ENCODE measurements at regions not wholly inside any gene's neighbourhood (a gene's known extent, or its start where the extent isn't known, plus 50 kb on each side); places are given as distances from the start of the nearest gene placed in this dataset.
"Not testable (repeated sequence)": the region's sequence is repeated elsewhere in the genome, so short reads cannot be mapped to it uniquely, and the experiment has no call there.

- FAIRE-seq (no peak), DNase-seq (ENCODE audit: insufficient read length, low spot score) (no peak)
Observed at GRCh38 chr3:105972069-105972468, 103.3 kb upstream of the CBLB start.

GRCh38 chr3:105974381-105974780, 105.6 kb upstream of the CBLB start:
- TF ChIP-seq POLR2AphosphoS5 (IDR thresholded peaks at IDR 0.05; ENCODE audit: low read depth, low read length), result no peak
- TF ChIP-seq PAX5 (IDR thresholded peaks at IDR 0.05; ENCODE audit: insufficient read depth, low read length, severe bottlenecking), result no peak
- no peak for TF ChIP-seq POU2F2 (IDR thresholded peaks at IDR 0.05; ENCODE audit: low read depth, low read length)
- no peak for TF ChIP-seq TAF1 (IDR thresholded peaks at IDR 0.05; ENCODE audit: low read depth, low read length)
- TF ChIP-seq SPI1 (IDR thresholded peaks at IDR 0.05; ENCODE audit: low read depth, low read length), result no peak
- DNase-seq (ENCODE audit: insufficient read length, low spot score) (no peak), FAIRE-seq (no peak)

More at GRCh38 chr3:105972069-105972468, 103.3 kb upstream of the CBLB start:
- TF ChIP-seq POU2F2 (IDR thresholded peaks at IDR 0.05; ENCODE audit: low read depth, low read length) (no peak), POLR2AphosphoS5 (IDR thresholded peaks at IDR 0.05; ENCODE audit: low read depth, low read length) (no peak), PAX5 (IDR thresholded peaks at IDR 0.05; ENCODE audit: insufficient read depth, low read length, severe bottlenecking) (no peak), POLR2A (IDR thresholded peaks at IDR 0.05; ENCODE audit: low read depth, low read length) (no peak), SPI1 (IDR thresholded peaks at IDR 0.05; ENCODE audit: low read depth, low read length) (no peak), TAF1 (IDR thresholded peaks at IDR 0.05; ENCODE audit: low read depth, low read length) (no peak)

- TF ChIP-seq POLR2AphosphoS5 (IDR thresholded peaks at IDR 0.05; ENCODE audit: low read depth, low read length), result no peak
- no peak for TF ChIP-seq SPI1 (IDR thresholded peaks at IDR 0.05; ENCODE audit: low read depth, low read length)
- TF ChIP-seq POU2F2 (IDR thresholded peaks at IDR 0.05; ENCODE audit: low read depth, low read length), result no peak
- no peak for TF ChIP-seq TAF1 (IDR thresholded peaks at IDR 0.05; ENCODE audit: low read depth, low read length)
- TF ChIP-seq POLR2A (IDR thresholded peaks at IDR 0.05; ENCODE audit: low read depth, low read length), result no peak
- no peak for TF ChIP-seq PAX5 (IDR thresholded peaks at IDR 0.05; ENCODE audit: insufficient read depth, low read length, severe bottlenecking)
- no peak for FAIRE-seq
- DNase-seq (ENCODE audit: insufficient read length, low spot score), result no peak
Observed at GRCh38 chr3:105976196-105976595, 107.4 kb upstream of the CBLB start.

- TF ChIP-seq POLR2AphosphoS5 (IDR thresholded peaks at IDR 0.05; ENCODE audit: low read depth, low read length), result no peak
- TF ChIP-seq SPI1 (IDR thresholded peaks at IDR 0.05; ENCODE audit: low read depth, low read length), result no peak
- TF ChIP-seq POU2F2 (IDR thresholded peaks at IDR 0.05; ENCODE audit: low read depth, low read length), result no peak
- TF ChIP-seq TAF1 (IDR thresholded peaks at IDR 0.05; ENCODE audit: low read depth, low read length), result no peak
- no peak for TF ChIP-seq PAX5 (IDR thresholded peaks at IDR 0.05; ENCODE audit: insufficient read depth, low read length, severe bottlenecking)
- no peak for TF ChIP-seq POLR2A (IDR thresholded peaks at IDR 0.05; ENCODE audit: low read depth, low read length)
- DNase-seq (ENCODE audit: insufficient read length, low spot score) (no peak), FAIRE-seq (no peak)
Observed at GRCh38 chr3:105979961-105980360, 111.1 kb upstream of the CBLB start.

GRCh38 chr3:105982207-105982606, 113.4 kb upstream of the CBLB start:
- FAIRE-seq (peak; percentile 38), DNase-seq (ENCODE audit: insufficient read length, low spot score) (no peak)
- TF ChIP-seq POU2F2 (IDR thresholded peaks at IDR 0.05; ENCODE audit: low read depth, low read length), result no peak
- no peak for TF ChIP-seq PAX5 (IDR thresholded peaks at IDR 0.05; ENCODE audit: insufficient read depth, low read length, severe bottlenecking)
- no peak for TF ChIP-seq SPI1 (IDR thresholded peaks at IDR 0.05; ENCODE audit: low read depth, low read length)
- TF ChIP-seq POLR2A (IDR thresholded peaks at IDR 0.05; ENCODE audit: low read depth, low read length), result no peak
- TF ChIP-seq POLR2AphosphoS5 (IDR thresholded peaks at IDR 0.05; ENCODE audit: low read depth, low read length), result no peak
- no peak for TF ChIP-seq TAF1 (IDR thresholded peaks at IDR 0.05; ENCODE audit: low read depth, low read length)

- FAIRE-seq, result no peak
- TF ChIP-seq POLR2AphosphoS5 (IDR thresholded peaks at IDR 0.05; ENCODE audit: low read depth, low read length) (no peak), PAX5 (IDR thresholded peaks at IDR 0.05; ENCODE audit: insufficient read depth, low read length, severe bottlenecking) (no peak), POU2F2 (IDR thresholded peaks at IDR 0.05; ENCODE audit: low read depth, low read length) (no peak), POLR2A (IDR thresholded peaks at IDR 0.05; ENCODE audit: low read depth, low read length) (no peak), SPI1 (IDR thresholded peaks at IDR 0.05; ENCODE audit: low read depth, low read length) (no peak), TAF1 (IDR thresholded peaks at IDR 0.05; ENCODE audit: low read depth, low read length) (no peak)
- no peak for DNase-seq (ENCODE audit: insufficient read length, low spot score)
Observed at GRCh38 chr3:105984837-105985236, 116.0 kb upstream of the CBLB start.

GRCh38 chr3:105986343-105986742, 117.5 kb upstream of the CBLB start:
- not testable (repeated sequence) for DNase-seq (ENCODE audit: insufficient read length, low spot score)
- FAIRE-seq, result peak; percentile 72

GRCh38 chr3:105987809-105988208, 119.0 kb upstream of the CBLB start:
- TF ChIP-seq POLR2A (IDR thresholded peaks at IDR 0.05; ENCODE audit: low read depth, low read length) (no peak), TAF1 (IDR thresholded peaks at IDR 0.05; ENCODE audit: low read depth, low read length) (no peak), POU2F2 (IDR thresholded peaks at IDR 0.05; ENCODE audit: low read depth, low read length) (no peak), PAX5 (IDR thresholded peaks at IDR 0.05; ENCODE audit: insufficient read depth, low read length, severe bottlenecking) (no peak), POLR2AphosphoS5 (IDR thresholded peaks at IDR 0.05; ENCODE audit: low read depth, low read length) (no peak), SPI1 (IDR thresholded peaks at IDR 0.05; ENCODE audit: low read depth, low read length) (no peak)
- FAIRE-seq (no peak), DNase-seq (ENCODE audit: insufficient read length, low spot score) (no peak)

GRCh38 chr3:105988540-105989212, 119.9 kb upstream of the CBLB start:
- no peak for TF ChIP-seq TAF1 (IDR thresholded peaks at IDR 0.05; ENCODE audit: low read depth, low read length)
- TF ChIP-seq POLR2AphosphoS5 (IDR thresholded peaks at IDR 0.05; ENCODE audit: low read depth, low read length), result no peak
- TF ChIP-seq POLR2A (IDR thresholded peaks at IDR 0.05; ENCODE audit: low read depth, low read length), result no peak
- TF ChIP-seq PAX5 (IDR thresholded peaks at IDR 0.05; ENCODE audit: insufficient read depth, low read length, severe bottlenecking), result no peak
- TF ChIP-seq SPI1 (IDR thresholded peaks at IDR 0.05; ENCODE audit: low read depth, low read length), result no peak
- no peak for TF ChIP-seq POU2F2 (IDR thresholded peaks at IDR 0.05; ENCODE audit: low read depth, low read length)
- no peak for FAIRE-seq

GRCh38 chr3:105996781-105997180, 128.0 kb upstream of the CBLB start:
- TF ChIP-seq PAX5 (IDR thresholded peaks at IDR 0.05; ENCODE audit: insufficient read depth, low read length, severe bottlenecking) (no peak), POU2F2 (IDR thresholded peaks at IDR 0.05; ENCODE audit: low read depth, low read length) (no peak), POLR2A (IDR thresholded peaks at IDR 0.05; ENCODE audit: low read depth, low read length) (no peak), SPI1 (IDR thresholded peaks at IDR 0.05; ENCODE audit: low read depth, low read length) (no peak), TAF1 (IDR thresholded peaks at IDR 0.05; ENCODE audit: low read depth, low read length) (no peak), POLR2AphosphoS5 (IDR thresholded peaks at IDR 0.05; ENCODE audit: low read depth, low read length) (no peak)
- FAIRE-seq (no peak), DNase-seq (ENCODE audit: insufficient read length, low spot score) (no peak)

More at GRCh38 chr3:105988540-105989212, 119.9 kb upstream of the CBLB start:
- no peak for DNase-seq (ENCODE audit: insufficient read length, low spot score)

Measured in GM12891 (cell line).